ENCODE measurements at regions not wholly inside any gene's neighbourhood (a gene's known extent, or its start where the extent isn't known, plus 50 kb on each side); places are given as distances from the start of the nearest gene placed in this dataset.

DNA sequence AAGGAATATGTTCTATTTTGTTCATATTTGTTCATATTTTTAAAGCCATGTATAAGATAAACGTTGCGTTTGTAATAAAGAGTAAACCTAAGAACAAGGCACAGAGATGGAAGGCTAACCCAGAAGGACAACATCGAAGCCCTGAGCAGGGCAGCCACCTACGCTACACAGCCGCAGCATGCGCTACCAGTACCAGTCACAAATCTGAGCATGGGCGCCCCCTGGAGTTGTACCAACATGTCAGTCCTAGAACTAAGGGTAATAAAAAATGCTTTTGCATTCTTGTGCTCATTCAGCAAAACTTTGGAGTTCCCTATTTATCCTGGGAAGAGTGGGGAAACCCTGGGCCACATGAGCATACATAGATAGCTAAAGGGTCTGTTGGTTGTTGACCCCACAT, 70.6 kb downstream of the PLEKHG1 start:
- DNase-seq (ENCODE audit: low read depth in 1 of 2, low spot score in 2 of 2) = no peak
- Histone ChIP-seq H3K27ac (no peak overlapping the region), H3K4me1 (replicated peaks) (peaks cover 14% of the 10 kb centered on the region), H3K27me3 (replicated peaks) (no peaks in the 10 kb centered on the region; the same call in 1 of the 2 replicates), H3K4me3 (no peak overlapping the region), H3K9me3 (replicated peaks) (no peaks in the 10 kb centered on the region), H3K36me3 (no peaks in the 10 kb centered on the region)

DNA sequence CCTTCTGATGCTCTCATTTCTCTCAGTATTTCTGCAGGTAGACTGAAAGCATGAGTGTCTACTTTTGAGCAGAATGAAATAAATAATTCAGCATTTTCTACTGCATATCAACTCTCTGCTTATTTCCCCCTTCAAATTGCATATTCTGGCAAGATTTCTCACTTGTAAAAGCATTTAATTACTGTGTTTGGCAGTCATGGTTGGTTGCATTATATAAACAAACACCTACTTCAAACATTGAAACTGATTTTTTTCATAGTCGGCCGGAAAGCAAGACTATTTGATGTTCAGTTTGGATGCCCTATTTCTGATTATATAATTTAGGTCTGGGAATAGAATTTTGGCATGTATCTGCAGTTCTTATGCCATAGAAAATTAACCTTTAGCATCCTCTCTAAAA, 73.1 kb downstream of the PLEKHG1 start:
- Histone ChIP-seq H3K4me3 (no peak overlapping the region), H3K36me3 (no peaks in the 10 kb centered on the region), H3K4me1 (replicated peaks) (peaks cover 14% of the 10 kb centered on the region), H3K27me3 (replicated peaks) (no peaks in the 10 kb centered on the region; the same call in 1 of the 2 replicates), H3K27ac (no peak overlapping the region), H3K9me3 (replicated peaks) (no peaks in the 10 kb centered on the region)
- DNase-seq (ENCODE audit: low read depth in 1 of 2, low spot score in 2 of 2) = no peak

DNA sequence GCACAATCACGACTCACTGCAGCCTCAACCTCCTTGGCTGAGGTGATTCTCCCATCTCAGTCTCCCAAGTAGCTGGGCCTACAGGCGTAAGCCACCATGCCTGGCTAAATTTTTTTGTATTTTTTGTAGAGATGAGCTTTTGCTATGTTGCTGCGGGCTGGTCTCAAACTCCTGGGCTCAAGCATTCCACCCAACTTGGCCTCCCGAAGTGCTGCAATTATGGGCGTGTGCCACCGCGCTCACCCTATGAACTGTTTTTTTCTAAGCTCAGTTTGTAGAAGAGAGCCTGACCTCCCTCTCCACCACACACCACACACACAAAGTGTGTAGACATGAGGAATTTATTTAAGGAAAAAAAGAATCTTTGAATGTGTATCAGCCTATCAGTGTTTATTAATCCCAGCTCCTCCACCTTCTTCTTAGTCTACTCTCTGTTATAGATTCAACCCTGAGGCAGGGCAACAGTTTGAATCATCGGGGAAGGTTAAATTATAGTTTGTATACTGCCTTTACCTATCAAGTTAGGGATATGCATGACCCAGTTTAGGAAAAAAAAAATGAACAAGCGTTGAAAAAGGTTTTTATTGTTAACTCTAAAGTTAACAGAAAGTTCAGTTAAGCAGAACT, 74.1 kb downstream of the PLEKHG1 start:
- no peaks in the 10 kb centered on the region for H3K36me3 ChIP-seq
- peaks cover 5% of the 10 kb centered on the region; the same call in 1 of the 2 replicates for H3K4me1 ChIP-seq (replicated peaks)
- no peak for DNase-seq (ENCODE audit: low read depth in 1 of 2, low spot score in 2 of 2)
- H3K27me3 ChIP-seq (replicated peaks) = peaks cover 3% of the 10 kb centered on the region; the same call in 1 of the 2 replicates
- H3K4me3 ChIP-seq = no peak overlapping the region
- H3K27ac ChIP-seq = no peak overlapping the region
- H3K9me3 ChIP-seq (replicated peaks) = no peaks in the 10 kb centered on the region

DNA sequence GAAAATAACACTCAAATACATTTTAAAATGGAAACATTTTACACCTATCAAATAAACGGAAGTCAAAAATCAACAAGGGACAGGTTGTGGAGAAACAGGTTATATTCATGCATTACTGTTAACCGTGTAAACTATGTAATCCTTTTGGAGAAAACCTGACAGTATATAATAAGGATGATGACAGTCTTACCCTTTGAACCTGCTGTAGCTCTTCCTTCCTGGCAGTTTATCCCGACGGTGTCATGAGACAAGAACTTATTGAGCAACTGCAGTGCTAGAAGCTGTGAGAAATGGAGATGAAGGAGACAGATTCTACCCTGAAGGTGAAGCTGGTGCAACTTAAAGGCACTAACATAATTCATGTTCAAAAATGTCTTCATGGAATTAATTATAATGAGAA, 76.7 kb downstream of the PLEKHG1 start:
- no peak overlapping the region for H3K4me3 ChIP-seq
- H3K27me3 ChIP-seq (replicated peaks) = peaks cover 3% of the 10 kb centered on the region; the same call in 1 of the 2 replicates
- H3K9me3 ChIP-seq (replicated peaks) = no peaks in the 10 kb centered on the region
- DNase-seq (ENCODE audit: low read depth in 1 of 2, low spot score in 2 of 2) = no peak
- no peaks in the 10 kb centered on the region for H3K36me3 ChIP-seq
- no peaks in the 10 kb centered on the region for H3K4me1 ChIP-seq (replicated peaks)
- no peak overlapping the region for H3K27ac ChIP-seq

DNA sequence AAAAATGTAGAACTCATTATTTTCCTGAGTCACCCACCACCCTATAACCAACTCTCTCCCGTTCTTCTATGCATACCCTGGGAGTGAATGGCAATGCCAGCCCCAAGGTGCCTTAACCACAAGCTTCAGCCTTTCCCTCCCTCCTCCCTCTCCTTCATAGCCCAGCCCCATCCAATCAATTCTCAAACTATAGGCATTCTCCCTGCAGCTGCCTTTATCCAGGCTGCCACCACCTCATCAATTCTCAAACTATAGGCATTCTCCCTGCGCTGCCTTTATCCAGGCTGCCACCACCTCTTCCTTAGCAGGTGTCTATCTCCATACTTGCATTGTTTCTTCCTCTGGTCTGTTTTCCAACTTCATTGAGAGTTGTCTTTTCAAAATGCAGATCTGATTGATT, 77.1 kb downstream of the PLEKHG1 start:
- DNase-seq (ENCODE audit: low read depth in 1 of 2, low spot score in 2 of 2) = no peak
- no peak overlapping the region for H3K27ac ChIP-seq

DNA sequence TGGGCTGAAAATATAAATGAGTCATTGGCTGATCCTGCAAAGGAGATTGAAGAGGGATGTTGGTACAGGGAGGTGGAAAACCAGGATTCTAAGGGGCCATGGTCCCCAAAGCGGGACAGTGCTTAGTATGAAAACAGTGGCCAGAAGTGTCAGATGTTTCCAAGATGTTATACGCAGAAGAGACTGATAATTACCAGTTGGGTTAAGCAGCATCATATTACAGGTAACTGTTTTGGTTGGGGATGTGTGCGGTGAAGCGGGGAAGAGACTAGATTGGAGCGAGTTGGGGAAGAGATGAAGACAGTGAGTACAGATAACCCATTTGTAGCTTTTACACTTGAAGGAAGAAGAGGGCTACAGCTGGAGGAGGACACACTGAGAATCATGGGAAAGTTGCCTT, 80.8 kb downstream of the PLEKHG1 start:
- H3K9me3 ChIP-seq (replicated peaks) = no peaks in the 10 kb centered on the region
- no peak overlapping the region for H3K27ac ChIP-seq
- H3K36me3 ChIP-seq = no peaks in the 10 kb centered on the region
- H3K27me3 ChIP-seq (replicated peaks) = peaks cover 3% of the 10 kb centered on the region; the same call in 1 of the 2 replicates
- no peak for DNase-seq (ENCODE audit: low read depth in 1 of 2, low spot score in 2 of 2)
- no peaks in the 10 kb centered on the region for H3K4me1 ChIP-seq (replicated peaks)
- H3K4me3 ChIP-seq = no peak overlapping the region

More for the DNA sequence above, 77.1 kb downstream of the PLEKHG1 start:
- Histone ChIP-seq H3K4me3 (no peak overlapping the region), H3K27me3 (replicated peaks) (peaks cover 3% of the 10 kb centered on the region; the same call in 1 of the 2 replicates), H3K9me3 (replicated peaks) (no peaks in the 10 kb centered on the region), H3K4me1 (replicated peaks) (no peaks in the 10 kb centered on the region), H3K36me3 (no peaks in the 10 kb centered on the region)

DNA sequence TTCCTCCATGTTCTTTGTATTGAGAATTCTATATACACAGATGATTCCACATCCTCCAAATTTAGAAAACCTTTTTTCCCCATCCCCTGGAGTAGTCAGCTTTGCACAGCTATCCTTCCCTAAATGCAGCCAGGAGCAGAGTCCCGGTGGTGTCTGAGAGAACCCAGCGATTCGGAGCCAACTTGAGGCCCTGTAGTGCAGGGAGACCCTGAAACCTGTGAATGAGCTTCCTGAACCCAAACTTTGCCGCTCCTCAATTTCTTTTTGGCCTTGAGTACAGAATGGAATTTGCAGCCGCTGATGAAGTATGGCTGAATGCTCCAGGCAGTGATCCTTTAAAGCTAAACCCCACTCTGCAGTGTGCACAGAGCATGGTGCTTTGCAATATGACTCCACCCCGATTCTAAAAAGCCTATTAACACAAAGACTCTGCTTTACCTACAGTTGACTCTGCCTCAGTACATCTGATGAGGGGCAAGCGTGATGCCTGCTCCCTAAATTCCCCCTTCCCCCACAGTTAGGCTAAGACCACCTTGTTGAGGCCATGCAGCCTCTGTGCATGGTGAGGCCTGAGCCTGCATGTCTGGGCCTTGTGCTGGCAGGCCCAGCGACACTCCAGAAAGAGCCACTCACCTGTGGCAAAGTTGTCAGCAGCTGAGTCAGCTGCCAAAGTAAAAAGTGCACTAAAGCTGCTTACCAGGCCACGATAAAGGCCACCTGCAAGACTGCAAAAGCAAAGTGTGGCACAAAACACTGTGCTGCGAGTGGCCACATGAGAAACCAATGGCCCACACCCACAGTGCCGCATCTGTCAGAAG, 82.1 kb downstream of the PLEKHG1 start:
- H3K27me3 ChIP-seq (replicated peaks) = peaks cover 3% of the 10 kb centered on the region; the same call in 1 of the 2 replicates
- no peaks in the 10 kb centered on the region for H3K4me1 ChIP-seq (replicated peaks)
- no peaks in the 10 kb centered on the region for H3K9me3 ChIP-seq (replicated peaks)
- DNase-seq (ENCODE audit: low read depth in 1 of 2, low spot score in 2 of 2) = no peak
- H3K36me3 ChIP-seq = no peaks in the 10 kb centered on the region
- H3K4me3 ChIP-seq = no peak overlapping the region
- no peak overlapping the region for H3K27ac ChIP-seq

DNA sequence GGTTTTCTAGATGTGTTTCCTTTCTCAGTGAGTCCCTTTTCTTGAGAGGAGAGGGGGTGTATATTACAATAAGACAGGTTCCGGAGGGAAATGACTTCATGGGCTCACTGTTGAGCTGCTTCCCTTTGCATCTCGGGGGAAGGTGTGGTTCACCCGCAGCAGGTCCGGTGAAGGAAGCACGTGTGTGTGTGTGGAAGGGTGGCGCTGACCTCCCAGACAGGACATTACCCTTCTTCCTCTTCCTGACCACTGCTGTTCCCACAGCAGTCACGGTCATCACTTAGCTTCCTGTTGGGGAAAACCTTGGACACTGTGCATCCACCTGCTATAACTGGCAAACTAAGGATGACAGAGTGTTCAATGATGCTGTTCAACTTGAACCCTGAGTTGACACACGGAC, 83.6 kb downstream of the PLEKHG1 start:
- H3K27ac ChIP-seq = no peak overlapping the region
- H3K27me3 ChIP-seq (replicated peaks) = peaks cover 3% of the 10 kb centered on the region; the same call in 1 of the 2 replicates
- H3K36me3 ChIP-seq = no peaks in the 10 kb centered on the region
- no peaks in the 10 kb centered on the region for H3K4me1 ChIP-seq (replicated peaks)
- DNase-seq (ENCODE audit: low read depth in 1 of 2, low spot score in 2 of 2) = no peak
- no peaks in the 10 kb centered on the region for H3K9me3 ChIP-seq (replicated peaks)
- no peak overlapping the region for H3K4me3 ChIP-seq

DNA sequence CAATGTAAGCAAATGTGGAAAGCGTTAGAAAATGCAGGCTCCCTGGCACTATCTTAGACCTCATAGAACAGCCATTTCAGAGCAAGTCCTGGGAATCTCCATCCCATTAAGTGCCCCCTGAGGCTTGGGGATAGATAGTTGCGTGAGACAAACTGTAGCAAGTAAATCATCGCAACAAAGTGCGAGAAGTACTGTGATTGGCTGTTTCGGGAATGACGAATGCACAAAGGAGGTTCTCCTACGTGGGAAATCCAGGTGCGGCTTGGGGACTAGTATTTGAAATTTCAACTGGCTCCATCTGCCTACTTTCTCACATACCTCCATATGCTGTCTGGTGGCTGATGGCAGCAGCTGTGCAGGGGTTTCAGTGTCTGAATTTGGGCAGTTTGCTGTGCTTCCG, 84.5 kb downstream of the PLEKHG1 start:
- H3K36me3 ChIP-seq = no peaks in the 10 kb centered on the region
- no peak overlapping the region for H3K4me3 ChIP-seq
- no peaks in the 10 kb centered on the region; the same call in 1 of the 2 replicates for H3K27me3 ChIP-seq (replicated peaks)
- no peaks in the 10 kb centered on the region for H3K9me3 ChIP-seq (replicated peaks)
- no peak for DNase-seq (ENCODE audit: low read depth in 1 of 2, low spot score in 2 of 2)
- H3K4me1 ChIP-seq (replicated peaks) = no peaks in the 10 kb centered on the region
- no peak overlapping the region for H3K27ac ChIP-seq

DNA sequence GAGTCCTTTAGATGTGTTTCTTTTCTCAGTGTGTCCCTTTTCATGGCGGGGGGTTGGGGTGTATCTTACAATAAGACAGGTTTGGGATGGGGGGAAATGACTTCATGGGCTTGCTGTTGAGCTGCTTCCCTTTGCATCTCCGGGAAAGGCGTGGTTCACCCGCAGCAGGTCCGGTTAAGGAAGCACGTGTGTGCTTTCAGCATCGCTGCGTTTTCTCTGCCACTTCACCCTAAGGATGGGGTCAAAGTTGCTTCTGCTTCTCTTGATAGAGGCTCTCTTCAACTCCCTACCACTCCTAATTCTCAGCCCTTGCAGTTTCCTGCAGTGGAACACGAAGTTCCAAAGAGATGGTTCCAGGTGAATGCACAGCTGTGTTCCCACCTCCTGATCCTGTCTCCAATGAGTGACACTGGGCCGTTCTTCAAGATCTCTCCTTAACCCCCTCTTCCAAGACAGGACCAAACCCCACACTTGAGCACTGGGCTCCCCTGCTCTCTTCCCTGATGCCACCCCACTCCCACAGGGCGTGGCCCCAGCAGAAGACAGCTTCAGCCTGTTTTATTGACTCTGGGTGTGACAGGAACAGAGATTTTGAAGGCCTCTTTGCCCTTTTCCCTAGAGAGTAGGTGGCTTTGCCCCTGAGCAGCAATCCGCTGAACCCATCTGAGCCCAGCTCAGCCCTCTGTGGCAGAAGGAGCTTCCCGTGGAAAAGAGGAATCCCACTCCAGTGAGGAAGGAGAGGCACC, 85.2 kb downstream of the PLEKHG1 start:
- H3K4me1 ChIP-seq (replicated peaks) = no peaks in the 10 kb centered on the region
- DNase-seq (ENCODE audit: low read depth in 1 of 2, low spot score in 2 of 2) = no peak
- no peaks in the 10 kb centered on the region for H3K36me3 ChIP-seq
- no peak overlapping the region for H3K4me3 ChIP-seq
- no peaks in the 10 kb centered on the region for H3K9me3 ChIP-seq (replicated peaks)
- no peaks in the 10 kb centered on the region; the same call in 1 of the 2 replicates for H3K27me3 ChIP-seq (replicated peaks)
- no peak overlapping the region for H3K27ac ChIP-seq

DNA sequence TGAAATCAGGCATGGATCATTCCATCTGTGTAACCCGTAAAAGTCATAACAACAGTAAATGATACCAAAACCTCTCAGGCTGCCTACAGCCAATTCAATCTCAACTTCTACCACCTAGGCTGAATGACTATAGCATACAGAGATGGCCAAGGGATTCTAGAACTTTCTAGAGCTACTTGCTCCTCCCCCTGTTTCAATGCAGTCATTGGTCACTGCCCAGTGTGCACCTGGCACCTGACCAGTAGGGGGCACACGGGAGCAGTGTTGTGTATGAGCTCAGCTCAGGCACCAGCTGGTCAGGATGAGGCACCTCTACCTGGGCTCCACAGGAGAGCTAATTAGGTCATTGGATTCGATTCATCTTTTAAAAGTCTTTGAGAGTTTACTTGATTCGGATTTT, 86.2 kb downstream of the PLEKHG1 start:
- Histone ChIP-seq H3K27ac (no peak overlapping the region), H3K9me3 (replicated peaks) (no peaks in the 10 kb centered on the region), H3K4me3 (no peak overlapping the region), H3K4me1 (replicated peaks) (no peaks in the 10 kb centered on the region), H3K36me3 (no peaks in the 10 kb centered on the region), H3K27me3 (replicated peaks) (no peaks in the 10 kb centered on the region; the same call in 1 of the 2 replicates)
- DNase-seq (ENCODE audit: low read depth in 1 of 2, low spot score in 2 of 2) = no peak

DNA sequence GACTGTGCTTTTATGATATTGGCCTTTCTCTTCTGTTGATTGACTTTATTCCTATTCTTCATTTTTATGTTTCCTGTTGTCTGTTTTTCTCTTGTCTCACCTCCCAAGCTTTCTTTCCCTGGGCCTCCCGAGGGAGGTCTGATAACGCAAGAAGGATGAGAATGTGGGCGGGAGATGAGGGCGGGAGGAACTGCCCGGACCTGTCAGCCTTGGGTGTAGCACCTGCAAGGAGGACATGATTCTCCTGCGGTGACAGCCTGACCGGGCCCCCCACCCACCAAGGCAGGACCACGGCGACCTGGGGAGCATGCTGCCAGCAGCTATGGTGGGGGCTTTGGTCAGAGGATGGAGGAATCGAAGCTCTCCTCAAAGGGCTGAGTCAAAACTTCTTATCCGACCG, 86.9 kb downstream of the PLEKHG1 start:
- H3K4me3 ChIP-seq = no peak overlapping the region
- H3K27me3 ChIP-seq (replicated peaks) = no peaks in the 10 kb centered on the region; the same call in 1 of the 2 replicates
- H3K27ac ChIP-seq = no peak overlapping the region
- H3K4me1 ChIP-seq (replicated peaks) = no peaks in the 10 kb centered on the region
- no peak for DNase-seq (ENCODE audit: low read depth in 1 of 2, low spot score in 2 of 2)
- no peaks in the 10 kb centered on the region for H3K9me3 ChIP-seq (replicated peaks)
- H3K36me3 ChIP-seq = no peaks in the 10 kb centered on the region

DNA sequence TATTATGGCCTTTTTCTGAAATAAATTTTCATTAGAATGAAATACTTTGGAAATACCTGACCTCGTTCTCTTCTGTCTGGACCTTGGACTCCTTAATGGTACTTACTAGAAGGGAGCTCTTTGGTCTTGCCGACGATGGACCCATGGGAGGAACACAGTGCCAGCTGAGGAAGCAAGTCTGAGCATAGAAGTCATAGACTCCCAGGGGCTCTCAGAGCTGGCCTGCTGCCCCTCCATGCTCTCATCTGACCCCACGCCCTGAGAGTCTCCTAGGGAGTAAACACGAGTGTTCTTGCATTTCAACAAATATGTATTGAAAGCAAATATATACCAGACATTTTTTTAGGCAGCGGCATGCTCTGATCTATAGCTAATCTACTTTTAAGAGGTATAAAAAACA, 87.8 kb downstream of the PLEKHG1 start:
- no peak for DNase-seq (ENCODE audit: low read depth in 1 of 2, low spot score in 2 of 2)
- Histone ChIP-seq H3K36me3 (no peaks in the 10 kb centered on the region), H3K27me3 (replicated peaks) (no peaks in the 10 kb centered on the region; the same call in 1 of the 2 replicates), H3K27ac (no peak overlapping the region), H3K4me1 (replicated peaks) (no peaks in the 10 kb centered on the region), H3K9me3 (replicated peaks) (no peaks in the 10 kb centered on the region), H3K4me3 (no peak overlapping the region)
